GM12878 (cell line): ENCODE measurements at regions not wholly inside any gene's neighbourhood (a gene's known extent, or its start where the extent isn't known, plus 50 kb on each side); places are given as distances from the start of the nearest gene placed in this dataset.

Source experiments
- ATF3 ChIP-seq: IDR thresholded peaks from 2 replicates; pipeline ENCODE4 v1.6.1; 2011; ENCODE audit warnings: low read depth, mild to moderate bottlenecking, low read length, moderate library complexity, borderline replicate concordance; ENCODE audit errors: extremely low read depth
- EED ChIP-seq: sonication (generic); IDR thresholded peaks from 2 replicates; pipeline ENCODE4 v1.6.1; 2016; ENCODE audit warnings: antibody characterized with exemption, low read depth
- FOXK2 ChIP-seq: fragments of 450-650 bp; IDR thresholded peaks from 2 replicates; pipeline ENCODE4 v1.6.1; 2017; ENCODE audit warnings: mild to moderate bottlenecking, moderate library complexity
- HCFC1 ChIP-seq: fragments of 150-350 bp; IDR thresholded peaks from 2 replicates; pipeline ENCODE4 v1.6.1; 2014; ENCODE audit warnings: low read length
- NBN ChIP-seq: fragments of 450-650 bp; IDR thresholded peaks from 2 replicates; pipeline ENCODE4 v1.6.1; 2016
- POLR2A ChIP-seq: IDR thresholded peaks from 2 replicates; pipeline ENCODE4 v1.6.1; 2011; ENCODE audit warnings: low read depth, mild to moderate bottlenecking, low read length
- POLR2AphosphoS5 ChIP-seq: IDR thresholded peaks from 2 replicates; pipeline ENCODE4 v1.6.1; 2011; ENCODE audit warnings: mild to moderate bottlenecking, low read length, inconsistent platforms
- RELB ChIP-seq: fragments of 450-650 bp; IDR thresholded peaks from 2 replicates; pipeline ENCODE4 v1.6.1; 2017; ENCODE audit warnings: low read depth, mild to moderate bottlenecking, moderate library complexity
- REST ChIP-seq: IDR thresholded peaks from 2 replicates; pipeline ENCODE4 v1.6.1; 2012; ENCODE audit warnings: mild to moderate bottlenecking, low read depth, low read length
- SKIL ChIP-seq: fragments of 450-650 bp; IDR thresholded peaks from 2 replicates; pipeline ENCODE4 v1.6.1; 2017; ENCODE audit warnings: mild to moderate bottlenecking, low read depth, inconsistent platforms; ENCODE audit not compliant: poor library complexity, severe bottlenecking
- YY1 ChIP-seq: IDR thresholded peaks from 2 replicates; pipeline ENCODE4 v1.6.1; 2011; ENCODE audit warnings: low read depth, mild to moderate bottlenecking, low read length
- ZBTB40 ChIP-seq: fragments of 450-650 bp; IDR thresholded peaks from 2 replicates; pipeline ENCODE4 v1.6.1; 2016; ENCODE audit warnings: mild to moderate bottlenecking, moderate library complexity, borderline replicate concordance
- TF ChIP-seq, protein P1 (sequence below), 3 experiments: IDR thresholded peaks in 2 of 3; conservative IDR thresholded peaks in 1 of 3; 2 replicates each; pipeline ENCODE4 v1.5.1; 2011; ENCODE audit warnings: low read depth in 3 of 3, low read length in 3 of 3, mild to moderate bottlenecking in 3 of 3, control low read depth in 2 of 3, moderate library complexity in 2 of 3, inconsistent platforms in 1 of 3, mixed read lengths in 1 of 3; ENCODE audit not compliant: control insufficient read depth in 2 of 3, insufficient read depth in 1 of 3; ENCODE audit errors: extremely low read depth in 1 of 3

DNA sequence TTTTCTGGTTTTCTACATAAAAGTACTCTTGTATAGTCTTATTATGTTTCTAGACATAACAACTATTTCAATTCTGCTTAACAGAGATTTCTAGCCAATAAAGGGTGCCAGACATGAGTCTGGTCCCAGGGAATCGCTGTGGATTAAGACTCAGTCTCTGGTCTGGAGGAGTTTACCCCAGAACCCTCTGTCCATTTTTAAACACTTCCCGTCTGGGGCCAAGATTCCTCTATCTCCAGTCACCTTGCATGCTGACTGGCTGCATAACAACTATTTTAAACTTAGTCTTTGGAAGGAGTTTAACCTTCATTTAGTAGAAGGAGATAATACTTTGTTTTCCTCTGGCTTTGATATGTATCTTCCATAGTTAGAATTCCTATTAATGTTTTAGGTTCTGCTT is 163.1 kb upstream of the IFNG-AS1 start:
- TF ChIP-seq NBN (no peak), ZBTB40 (no peak), REST (no peak), FOXK2 (no peak), EED (no peak), POLR2AphosphoS5 (no peak), POLR2A (no peak), HCFC1 (no peak), SKIL (no peak), YY1 (no peak), RELB (no peak), ATF3 (no peak)
- TF ChIP-seq, protein P1, sequence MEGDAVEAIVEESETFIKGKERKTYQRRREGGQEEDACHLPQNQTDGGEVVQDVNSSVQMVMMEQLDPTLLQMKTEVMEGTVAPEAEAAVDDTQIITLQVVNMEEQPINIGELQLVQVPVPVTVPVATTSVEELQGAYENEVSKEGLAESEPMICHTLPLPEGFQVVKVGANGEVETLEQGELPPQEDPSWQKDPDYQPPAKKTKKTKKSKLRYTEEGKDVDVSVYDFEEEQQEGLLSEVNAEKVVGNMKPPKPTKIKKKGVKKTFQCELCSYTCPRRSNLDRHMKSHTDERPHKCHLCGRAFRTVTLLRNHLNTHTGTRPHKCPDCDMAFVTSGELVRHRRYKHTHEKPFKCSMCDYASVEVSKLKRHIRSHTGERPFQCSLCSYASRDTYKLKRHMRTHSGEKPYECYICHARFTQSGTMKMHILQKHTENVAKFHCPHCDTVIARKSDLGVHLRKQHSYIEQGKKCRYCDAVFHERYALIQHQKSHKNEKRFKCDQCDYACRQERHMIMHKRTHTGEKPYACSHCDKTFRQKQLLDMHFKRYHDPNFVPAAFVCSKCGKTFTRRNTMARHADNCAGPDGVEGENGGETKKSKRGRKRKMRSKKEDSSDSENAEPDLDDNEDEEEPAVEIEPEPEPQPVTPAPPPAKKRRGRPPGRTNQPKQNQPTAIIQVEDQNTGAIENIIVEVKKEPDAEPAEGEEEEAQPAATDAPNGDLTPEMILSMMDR (IDR thresholded peaks at IDR 0.05 in 2 of 3, conservative IDR thresholded peaks at IDR 0.05 in 1 of 3; ENCODE audit: control insufficient read depth in 2 of 3, extremely low read depth in 1 of 3, insufficient read depth in 1 of 3, low read depth in 3 of 3, low read length in 3 of 3), result no peak
